RCC 7860 (cell line): ENCODE measurements at regions not wholly inside any gene's neighbourhood (a gene's known extent, or its start where the extent isn't known, plus 50 kb on each side); places are given as distances from the start of the nearest gene placed in this dataset.
"Not testable (repeated sequence)": the region's sequence is repeated elsewhere in the genome, so short reads cannot be mapped to it uniquely, and the experiment has no call there.

Experiments used
- DNase-seq: peaks from one replicate; pipeline ENCODE4 v3.0.0-alpha.2; 2015; ENCODE audit warnings: low spot score
- FAIRE-seq: peaks from 2 replicates; lab custom pipeline; 2012; peaks lifted over from hg19 to GRCh38; lab: Jason Lieb, UNC

GRCh38 chr7:68031180-68031943 is 1034.7 kb downstream of the TYW1 start:
- no peak for FAIRE-seq

GRCh38 chr7:68038621-68039314 is 1042.1 kb downstream of the TYW1 start:
- peak; percentile 39 for DNase-seq

More at GRCh38 chr7:68031180-68031943, 1034.7 kb downstream of the TYW1 start:
- DNase-seq, result no peak

GRCh38 chr7:68041554-68041953 is 1044.9 kb downstream of the TYW1 start:
- no peak for DNase-seq
- no peak for FAIRE-seq

More at GRCh38 chr7:68038621-68039314, 1042.1 kb downstream of the TYW1 start:
- peak; percentile 88 for FAIRE-seq

- FAIRE-seq, result no peak
Observed at GRCh38 chr7:68043546-68043945, 1046.9 kb downstream of the TYW1 start.

GRCh38 chr7:68050627-68051026 is 1054.0 kb downstream of the TYW1 start:
- DNase-seq (no peak), FAIRE-seq (no peak)

More at GRCh38 chr7:68043546-68043945, 1046.9 kb downstream of the TYW1 start:
- no peak for DNase-seq

GRCh38 chr7:68058014-68058413 is 1061.4 kb downstream of the TYW1 start:
- FAIRE-seq (no peak), DNase-seq (no peak)

GRCh38 chr7:68063171-68063570 is 1066.5 kb downstream of the TYW1 start:
- FAIRE-seq, result no peak
- no peak for DNase-seq

- FAIRE-seq (no peak), DNase-seq (no peak)
Observed at GRCh38 chr7:68065581-68065980, 1068.9 kb downstream of the TYW1 start.

- DNase-seq, result no peak
- FAIRE-seq, result no peak
Observed at GRCh38 chr7:68067845-68068244, 1071.2 kb downstream of the TYW1 start.

- DNase-seq (no peak), FAIRE-seq (no peak)
Observed at GRCh38 chr7:68070992-68071391, 1074.4 kb downstream of the TYW1 start.

- FAIRE-seq, result no peak
- DNase-seq, result no peak
Observed at GRCh38 chr7:68073701-68074100, 1077.1 kb downstream of the TYW1 start.

GRCh38 chr7:68074242-68074641 is 1077.6 kb downstream of the TYW1 start:
- FAIRE-seq (no peak), DNase-seq (no peak)

- no peak for FAIRE-seq
- DNase-seq, result no peak
Observed at GRCh38 chr7:68078157-68078710, 1081.6 kb downstream of the TYW1 start.

GRCh38 chr7:68082066-68082960 is 1085.7 kb downstream of the TYW1 start:
- not testable (repeated sequence) for DNase-seq, FAIRE-seq

GRCh38 chr7:68082961-68083657 is 1086.5 kb downstream of the TYW1 start:
- not testable (repeated sequence) for FAIRE-seq, DNase-seq

- FAIRE-seq (no peak), DNase-seq (no peak)
Observed at GRCh38 chr7:68087401-68087800, 1090.8 kb downstream of the TYW1 start.

GRCh38 chr7:68088879-68089278 is 1092.2 kb downstream of the TYW1 start:
- DNase-seq, result no peak
- no peak for FAIRE-seq

GRCh38 chr7:68090256-68090655 is 1093.6 kb downstream of the TYW1 start:
- not testable (repeated sequence) for FAIRE-seq, DNase-seq

GRCh38 chr7:68103319-68103718 is 1106.7 kb downstream of the TYW1 start:
- DNase-seq (no peak), FAIRE-seq (no peak)

- no peak for DNase-seq
- FAIRE-seq, result no peak
Observed at GRCh38 chr7:68107261-68107660, 1110.6 kb downstream of the TYW1 start.
